T-helper 2 cell (primary cell): ENCODE measurements at regions not wholly inside any gene's neighbourhood (a gene's known extent, or its start where the extent isn't known, plus 50 kb on each side); places are given as distances from the start of the nearest gene placed in this dataset.

ENCODE experiments used
- DNase-seq, 5 experiments: peaks; one replicate each; pipeline versions ENCODE4 v3.0.0 to v3.0.0-alpha.2; 2012 to 2022

GRCh38 chr4:32117693-32118092 is 1397.5 kb downstream of the PCDH7 start:
- no peak for DNase-seq

DNA sequence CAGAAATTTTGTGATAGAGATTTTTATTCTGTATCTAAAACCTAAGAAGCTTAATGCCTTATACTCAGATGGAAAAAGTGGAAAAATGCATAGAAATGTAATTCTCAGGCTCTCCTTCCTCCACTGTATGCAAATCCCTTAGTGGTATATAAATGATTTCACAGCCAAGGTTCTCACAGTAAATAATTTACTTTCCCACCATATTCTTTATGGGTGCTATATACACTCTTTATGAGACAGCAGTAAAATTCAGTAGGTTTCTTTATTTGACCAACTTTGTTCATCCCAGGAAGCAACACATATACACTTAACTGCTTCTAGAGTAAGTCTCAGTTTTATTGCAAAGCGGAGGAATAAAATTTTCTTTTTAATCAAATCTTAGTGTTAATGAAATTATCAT is 1399.7 kb downstream of the PCDH7 start:
- no peak for DNase-seq

DNA sequence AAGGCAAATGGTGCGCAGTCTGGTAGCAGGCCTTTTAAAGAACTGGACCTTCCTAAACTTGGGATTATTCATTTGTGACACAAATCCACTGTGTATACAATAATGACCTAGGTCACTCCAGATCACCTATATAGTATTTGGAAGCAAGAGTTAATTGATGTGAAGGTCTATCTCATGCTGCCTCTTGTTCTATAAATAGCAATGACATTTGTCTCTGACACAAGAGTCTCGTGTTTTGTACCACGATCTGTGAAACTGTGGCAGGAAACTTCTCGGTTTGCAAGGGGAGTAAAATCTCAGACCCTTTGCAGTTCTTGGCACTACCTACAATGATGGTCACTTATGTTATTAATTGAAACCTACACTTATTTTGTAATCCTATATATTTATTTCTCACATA is 1408.4 kb downstream of the PCDH7 start:
- DNase-seq = no peak

DNA sequence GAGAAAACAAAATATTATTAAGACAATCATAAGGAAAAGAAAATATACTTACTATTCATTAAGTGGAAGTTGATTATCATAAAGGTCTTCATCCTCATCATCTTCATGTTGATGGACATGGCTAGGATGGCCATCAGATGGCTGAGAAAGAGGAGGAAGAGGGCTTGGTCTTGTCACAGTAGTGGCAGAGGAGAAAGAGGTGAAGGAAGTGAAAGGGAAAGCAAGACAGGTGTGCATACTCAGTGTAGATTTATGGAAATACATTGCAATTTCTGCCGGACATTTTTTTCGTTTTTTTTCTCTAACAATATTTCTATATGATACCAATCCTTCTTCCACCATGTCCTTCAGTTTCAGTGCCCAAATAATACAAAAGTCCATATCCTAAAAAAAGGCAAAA is 1409.8 kb downstream of the PCDH7 start:
- no peak for DNase-seq

- no peak for DNase-seq
These were observed 1413.0 kb downstream of the PCDH7 start for GRCh38 chr4:32133141-32133540.

- no peak for DNase-seq
These were observed 1413.6 kb downstream of the PCDH7 start for GRCh38 chr4:32133734-32134133.

DNA sequence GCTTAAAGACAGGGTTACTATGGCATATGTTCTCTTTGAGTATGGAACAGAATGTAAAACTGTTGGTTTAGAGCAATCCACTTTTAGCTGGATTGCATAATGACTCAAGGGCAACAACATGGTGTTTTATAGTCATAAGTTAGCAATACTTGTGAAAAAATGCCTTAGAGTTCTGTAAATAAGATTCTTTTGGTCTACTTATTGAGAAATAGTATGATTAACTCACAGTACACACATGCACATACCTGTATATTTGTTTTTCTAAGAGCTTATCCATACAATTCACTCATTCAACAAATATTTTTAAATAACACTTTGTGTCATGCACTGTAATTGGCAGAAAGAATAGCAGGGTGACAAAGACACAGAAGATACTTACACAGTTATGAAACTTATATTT is 1415.5 kb downstream of the PCDH7 start:
- DNase-seq = no peak

GRCh38 chr4:32136081-32136787 is 1416.1 kb downstream of the PCDH7 start:
- no peak for DNase-seq

- DNase-seq = peak in 1 of 5 experiments; percentile 43
These were observed 1420.5 kb downstream of the PCDH7 start for GRCh38 chr4:32140636-32141035.

- no peak for DNase-seq
These were observed 1421.9 kb downstream of the PCDH7 start for GRCh38 chr4:32142075-32142474.

- DNase-seq = no peak
These were observed 1425.8 kb downstream of the PCDH7 start for GRCh38 chr4:32145987-32146386.

- peak in 1 of 5 experiments; percentile 8 for DNase-seq
These were observed 1427.4 kb downstream of the PCDH7 start for GRCh38 chr4:32147446-32148085.

- no peak for DNase-seq
These were observed 1428.0 kb downstream of the PCDH7 start for GRCh38 chr4:32148111-32148666.

DNA sequence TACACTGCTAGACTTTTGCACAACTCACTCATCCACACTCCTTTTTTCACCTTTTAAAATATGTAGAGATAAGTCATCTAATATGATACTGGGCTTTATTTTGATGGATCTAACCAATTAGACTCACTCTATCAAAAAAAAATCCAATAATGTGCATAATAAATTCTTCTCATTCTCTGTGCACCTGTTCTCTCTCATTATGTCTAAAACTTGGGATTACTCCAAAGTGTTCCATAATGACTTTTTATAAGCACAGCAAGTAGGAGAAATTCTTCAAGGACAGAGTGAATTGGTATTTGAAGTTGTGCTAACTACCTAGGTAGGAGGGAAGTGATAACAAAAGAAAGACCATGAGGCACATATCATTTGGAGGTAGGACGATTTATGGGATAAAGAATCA is 1438.8 kb downstream of the PCDH7 start:
- DNase-seq = no peak

- no peak for DNase-seq
These were observed 1441.2 kb downstream of the PCDH7 start for GRCh38 chr4:32161392-32161791.

- DNase-seq = no peak
These were observed 1443.0 kb downstream of the PCDH7 start for GRCh38 chr4:32163125-32163524.

DNA sequence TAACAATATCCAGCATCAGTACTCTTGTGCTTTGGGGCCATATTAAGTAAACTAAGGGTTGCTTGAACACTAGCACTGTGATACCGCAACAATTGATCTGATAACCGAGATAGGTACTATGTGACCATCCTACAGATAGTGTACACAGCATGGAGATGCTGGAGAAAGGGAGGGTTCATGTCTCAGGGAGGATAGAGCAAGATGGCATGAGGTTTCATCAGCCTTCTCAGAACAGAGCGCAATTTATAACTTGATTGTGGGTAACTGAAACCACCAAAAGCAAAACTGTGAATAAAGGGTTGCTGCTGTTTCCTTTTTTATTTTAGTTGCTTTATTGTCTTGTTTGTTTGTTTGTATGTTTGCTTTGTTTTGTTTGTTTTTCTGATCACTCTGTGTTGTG is 1449.7 kb downstream of the PCDH7 start:
- no peak for DNase-seq

- DNase-seq = no peak
These were observed 1451.9 kb downstream of the PCDH7 start for GRCh38 chr4:32172086-32172485.

DNA sequence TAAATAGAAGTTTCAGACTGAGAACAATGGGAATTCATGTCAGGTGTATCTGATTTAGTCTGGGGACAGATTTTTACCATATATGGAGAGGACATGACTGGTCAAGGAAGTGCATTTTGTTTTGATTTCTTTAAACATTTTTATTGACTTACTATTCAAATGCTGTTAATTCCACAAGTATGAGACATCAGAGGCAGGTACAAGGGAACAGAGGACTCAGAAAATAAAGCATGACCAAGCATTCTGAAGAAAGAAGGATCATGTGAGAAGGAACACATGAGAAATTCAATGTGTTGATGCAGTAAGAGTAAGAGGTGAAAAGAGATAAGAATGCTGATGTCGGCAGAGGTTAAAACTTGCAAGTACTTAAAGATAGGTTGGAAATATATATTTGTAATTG is 1452.6 kb downstream of the PCDH7 start:
- DNase-seq = no peak

DNA sequence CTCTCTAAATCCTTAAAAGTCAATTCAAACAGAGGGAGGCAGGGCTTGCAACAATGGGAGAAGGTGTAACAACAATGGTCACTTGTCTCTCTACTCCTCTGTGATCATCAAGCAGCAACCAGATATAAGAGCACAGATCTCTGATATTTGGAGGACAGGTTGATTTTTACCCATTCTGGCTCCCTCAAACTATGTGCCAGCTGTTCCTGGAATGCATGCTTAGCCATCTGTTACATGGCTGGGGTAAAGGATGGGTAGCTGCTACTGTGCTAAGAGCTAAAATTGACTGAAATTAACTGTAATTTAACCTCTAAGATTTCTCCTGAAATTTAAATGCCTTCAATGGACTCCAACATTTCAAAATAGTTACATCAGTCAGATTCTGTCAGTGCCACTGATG is 1459.9 kb downstream of the PCDH7 start:
- no peak for DNase-seq

GRCh38 chr4:32184186-32184585 is 1464.0 kb downstream of the PCDH7 start:
- no peak for DNase-seq

DNA sequence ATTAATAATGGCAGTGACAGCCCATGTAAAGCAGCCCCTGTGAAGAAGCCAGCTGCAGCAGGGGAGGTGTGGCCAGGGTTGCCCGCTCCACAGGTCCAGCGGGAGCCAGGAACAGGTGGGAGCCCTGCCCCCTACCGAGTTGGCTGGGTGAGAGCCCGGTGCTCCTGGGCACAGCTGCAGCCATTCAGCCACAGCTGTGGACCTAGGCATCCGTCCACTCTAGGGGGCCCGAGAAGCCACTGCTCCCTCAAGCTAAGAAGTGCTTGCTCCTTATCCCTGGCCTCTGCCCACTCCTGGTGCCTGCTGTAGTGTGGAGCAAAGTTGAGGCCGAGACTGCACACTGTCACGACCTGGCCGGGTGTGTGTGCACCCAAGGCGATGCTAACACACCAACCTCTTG is 1469.0 kb downstream of the PCDH7 start:
- no peak for DNase-seq

- no peak for DNase-seq
These were observed 1469.6 kb downstream of the PCDH7 start for GRCh38 chr4:32189788-32190187.

GRCh38 chr4:32191961-32192360 is 1471.8 kb downstream of the PCDH7 start:
- DNase-seq = no peak
